OCI-LY1 (cell line): ENCODE measurements at regions not wholly inside any gene's neighbourhood (a gene's known extent, or its start where the extent isn't known, plus 50 kb on each side); places are given as distances from the start of the nearest gene placed in this dataset.

Experiments
- H2AFZ ChIP-seq: fragments of 200-600 bp; sonication (generic), shearing (Covaris generic); 2 replicates; pipeline ENCODE4 v1.6.0; 2014; ENCODE audit warnings: antibody characterized with exemption, mild to moderate bottlenecking, low read length
- H3F3A ChIP-seq: fragments of 200-600 bp; sonication (generic), shearing (Covaris generic); 2 replicates; pipeline ENCODE4 v1.6.0; 2014; ENCODE audit warnings: mild to moderate bottlenecking, antibody characterized with exemption, low read length, moderate library complexity; ENCODE audit not compliant: insufficient read depth
- H3K27ac ChIP-seq: fragments of 200-600 bp; sonication (generic); 2 replicates; pipeline ENCODE4 v1.5.1; 2014; ENCODE audit warnings: low read length, mixed run types, mild to moderate bottlenecking, low read depth; ENCODE audit not compliant: poor library complexity, severe bottlenecking
- H3K27me3 ChIP-seq: fragments of 200-600 bp; sonication (generic); 2 replicates; pipeline ENCODE4 v1.6.0; 2014; ENCODE audit warnings: antibody characterized with exemption, mild to moderate bottlenecking, low read length, moderate library complexity; ENCODE audit not compliant: insufficient read depth
- H3K36me3 ChIP-seq: fragments of 200-600 bp; sonication (generic); 2 replicates; pipeline ENCODE4 v1.6.1; 2014; ENCODE audit warnings: mild to moderate bottlenecking, antibody characterized with exemption, low read length, moderate library complexity, mixed read lengths; ENCODE audit not compliant: insufficient read depth
- H3K4me1 ChIP-seq: fragments of 200-600 bp; sonication (generic); 2 replicates; pipeline ENCODE4 v1.5.1; 2014; ENCODE audit warnings: mild to moderate bottlenecking, low read length, moderate library complexity; ENCODE audit not compliant: insufficient read depth, severe bottlenecking
- H3K4me2 ChIP-seq: fragments of 200-600 bp; sonication (generic), shearing (Covaris generic); 2 replicates; pipeline ENCODE4 v1.6.1; 2014; ENCODE audit warnings: low read length
- H3K4me3 ChIP-seq: fragments of 200-600 bp; sonication (generic); 2 replicates; pipeline ENCODE4 v1.5.1; 2014; ENCODE audit warnings: low read length, low read depth, mild to moderate bottlenecking, mixed read lengths; ENCODE audit not compliant: poor library complexity, severe bottlenecking
- H3K79me2 ChIP-seq: fragments of 200-600 bp; shearing (Covaris generic); 2 replicates; pipeline ENCODE4 v1.6.1; 2016; ENCODE audit warnings: mixed run types, low read length, mixed read lengths; ENCODE audit not compliant: insufficient read depth
- H3K9ac ChIP-seq: fragments of 200-600 bp; sonication (generic), shearing (Covaris generic); 2 replicates; pipeline ENCODE4 v1.6.1; 2014; ENCODE audit warnings: mild to moderate bottlenecking, low read length, mixed read lengths
- H3K9me2 ChIP-seq: fragments of 200-600 bp; sonication (generic), shearing (Covaris generic); 2 replicates; pipeline ENCODE4 v1.6.1; 2014; ENCODE audit warnings: low read depth, mild to moderate bottlenecking, low read length, mixed read lengths
- H3K9me3 ChIP-seq: fragments of 200-600 bp; shearing (Covaris generic); 2 replicates; pipeline ENCODE4 v1.6.1; 2014; ENCODE audit warnings: low read length, mixed read lengths
- H4K20me1 ChIP-seq: fragments of 200-600 bp; sonication (generic), shearing (Covaris generic); 2 replicates; pipeline ENCODE4 v1.6.0; 2016; ENCODE audit warnings: mild to moderate bottlenecking, low read length; ENCODE audit not compliant: insufficient read depth
- EZH2 ChIP-seq: fragments of 200-600 bp; sonication (generic), shearing (Covaris generic); IDR thresholded peaks from 2 replicates; pipeline ENCODE4 v1.8.0; 2017; ENCODE audit warnings: borderline replicate concordance, mixed run types, mild to moderate bottlenecking, antibody characterized with exemption, low read length, moderate library complexity, mixed read lengths
- TF ChIP-seq, protein P1 (sequence below): fragments of 200-600 bp; sonication (generic), shearing (Covaris generic); IDR thresholded peaks from 2 replicates; pipeline ENCODE4 v1.5.1; 2017; ENCODE audit warnings: mild to moderate bottlenecking, antibody characterized with exemption, low read length, moderate library complexity, mixed read lengths

DNA sequence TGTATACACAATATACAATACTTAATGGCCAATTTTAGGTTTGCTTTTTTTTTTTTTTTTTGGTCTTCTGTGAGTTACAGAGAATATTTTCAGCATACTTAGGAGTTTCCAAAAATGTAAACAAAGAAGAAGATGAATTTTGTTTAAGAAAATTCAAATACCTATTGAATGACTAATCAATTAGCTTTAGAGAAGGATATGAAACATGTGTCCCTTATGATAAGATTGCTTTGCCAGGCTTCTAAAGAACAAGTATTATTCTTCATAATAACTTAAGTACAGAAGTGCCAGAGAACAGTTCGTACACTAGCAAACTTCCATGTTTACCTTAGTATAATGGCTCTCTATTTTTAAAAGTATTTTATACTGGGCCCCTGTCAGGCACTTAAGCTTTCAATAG, 1191.0 kb upstream of the NCAM2 start:
- Histone ChIP-seq H3K4me3 (no peak overlapping the region), H3K27me3 (no peaks in the 10 kb centered on the region), H3K36me3 (no peaks in the 10 kb centered on the region), H3K9me2 (no peaks in the 10 kb centered on the region), H3K9ac (no peak overlapping the region), H3K9me3 (no peaks in the 10 kb centered on the region), H4K20me1 (no peaks in the 10 kb centered on the region), H3K4me2 (no peak overlapping the region), H3K27ac (no peak overlapping the region), H3K79me2 (no peaks in the 10 kb centered on the region), H2AFZ (no peak overlapping the region), H3F3A (no peaks in the 10 kb centered on the region), H3K4me1 (no peaks in the 10 kb centered on the region)
- TF ChIP-seq, protein P1, sequence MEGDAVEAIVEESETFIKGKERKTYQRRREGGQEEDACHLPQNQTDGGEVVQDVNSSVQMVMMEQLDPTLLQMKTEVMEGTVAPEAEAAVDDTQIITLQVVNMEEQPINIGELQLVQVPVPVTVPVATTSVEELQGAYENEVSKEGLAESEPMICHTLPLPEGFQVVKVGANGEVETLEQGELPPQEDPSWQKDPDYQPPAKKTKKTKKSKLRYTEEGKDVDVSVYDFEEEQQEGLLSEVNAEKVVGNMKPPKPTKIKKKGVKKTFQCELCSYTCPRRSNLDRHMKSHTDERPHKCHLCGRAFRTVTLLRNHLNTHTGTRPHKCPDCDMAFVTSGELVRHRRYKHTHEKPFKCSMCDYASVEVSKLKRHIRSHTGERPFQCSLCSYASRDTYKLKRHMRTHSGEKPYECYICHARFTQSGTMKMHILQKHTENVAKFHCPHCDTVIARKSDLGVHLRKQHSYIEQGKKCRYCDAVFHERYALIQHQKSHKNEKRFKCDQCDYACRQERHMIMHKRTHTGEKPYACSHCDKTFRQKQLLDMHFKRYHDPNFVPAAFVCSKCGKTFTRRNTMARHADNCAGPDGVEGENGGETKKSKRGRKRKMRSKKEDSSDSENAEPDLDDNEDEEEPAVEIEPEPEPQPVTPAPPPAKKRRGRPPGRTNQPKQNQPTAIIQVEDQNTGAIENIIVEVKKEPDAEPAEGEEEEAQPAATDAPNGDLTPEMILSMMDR = no peak
- no peak for TF ChIP-seq EZH2

DNA sequence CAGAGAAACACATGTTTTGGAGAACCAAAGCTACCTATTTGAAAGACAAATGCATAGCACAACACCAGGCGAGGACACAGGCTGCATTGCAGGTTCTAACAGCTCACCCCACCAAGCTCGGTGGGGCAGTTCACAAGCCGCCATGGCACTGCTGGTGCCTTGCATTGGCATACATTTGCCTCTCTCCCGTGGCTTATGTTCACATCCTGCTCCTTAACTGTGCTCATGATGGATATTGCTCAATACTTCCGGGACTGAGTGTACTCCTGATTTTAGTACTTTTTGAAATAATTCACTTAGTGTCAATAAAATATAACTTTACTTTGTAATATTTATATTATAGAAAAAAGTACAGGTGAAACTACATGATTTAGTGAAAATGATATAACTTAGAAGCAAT, 1187.4 kb upstream of the NCAM2 start:
- Histone ChIP-seq H3K27ac (no peak overlapping the region), H3K27me3 (no peaks in the 10 kb centered on the region), H3K36me3 (no peaks in the 10 kb centered on the region), H3K9me2 (no peaks in the 10 kb centered on the region), H3F3A (no peaks in the 10 kb centered on the region), H3K79me2 (no peaks in the 10 kb centered on the region), H3K4me1 (no peaks in the 10 kb centered on the region), H3K4me2 (no peak overlapping the region), H4K20me1 (no peaks in the 10 kb centered on the region), H3K9me3 (no peaks in the 10 kb centered on the region), H3K4me3 (no peak overlapping the region), H3K9ac (no peak overlapping the region), H2AFZ (no peak overlapping the region)
- TF ChIP-seq EZH2 = no peak
- TF ChIP-seq, protein P1 = no peak

DNA sequence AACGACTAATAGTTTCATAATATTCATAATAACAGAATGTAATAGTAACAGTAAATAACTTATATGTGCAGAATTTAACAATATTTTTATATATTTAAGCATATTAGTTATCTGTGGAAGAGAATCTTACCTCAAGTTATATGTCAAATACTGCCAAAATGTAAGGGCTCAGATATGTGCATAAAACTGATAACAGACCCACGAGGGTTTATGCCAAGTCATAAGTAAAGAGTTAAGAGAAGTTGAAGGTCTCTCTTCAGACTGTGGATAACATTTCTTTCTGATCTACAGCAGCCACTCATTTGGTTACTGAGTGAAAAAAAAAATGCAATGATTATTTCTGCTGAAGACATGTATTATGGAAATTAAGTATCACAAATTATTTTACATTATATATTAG, 1167.8 kb upstream of the NCAM2 start:
- Histone ChIP-seq H2AFZ (no peak overlapping the region), H3K4me1 (no peaks in the 10 kb centered on the region), H3K9ac (no peak overlapping the region), H3K27me3 (no peaks in the 10 kb centered on the region), H3K9me2 (no peaks in the 10 kb centered on the region), H3F3A (no peaks in the 10 kb centered on the region), H3K4me2 (no peak overlapping the region), H3K36me3 (no peaks in the 10 kb centered on the region), H3K4me3 (no peak overlapping the region), H3K9me3 (no peaks in the 10 kb centered on the region), H3K79me2 (no peaks in the 10 kb centered on the region), H4K20me1 (no peaks in the 10 kb centered on the region), H3K27ac (no peak overlapping the region)
- no peak for TF ChIP-seq EZH2
- TF ChIP-seq, protein P1 = no peak
